GM04504 (cell line): ENCODE measurements at regions not wholly inside any gene's neighbourhood (a gene's known extent, or its start where the extent isn't known, plus 50 kb on each side); places are given as distances from the start of the nearest gene placed in this dataset.

Source experiments
- DNase-seq: peaks from one replicate; pipeline ENCODE4 v3.0.0-alpha.2; 2012; ENCODE audit warnings: low read depth

DNA sequence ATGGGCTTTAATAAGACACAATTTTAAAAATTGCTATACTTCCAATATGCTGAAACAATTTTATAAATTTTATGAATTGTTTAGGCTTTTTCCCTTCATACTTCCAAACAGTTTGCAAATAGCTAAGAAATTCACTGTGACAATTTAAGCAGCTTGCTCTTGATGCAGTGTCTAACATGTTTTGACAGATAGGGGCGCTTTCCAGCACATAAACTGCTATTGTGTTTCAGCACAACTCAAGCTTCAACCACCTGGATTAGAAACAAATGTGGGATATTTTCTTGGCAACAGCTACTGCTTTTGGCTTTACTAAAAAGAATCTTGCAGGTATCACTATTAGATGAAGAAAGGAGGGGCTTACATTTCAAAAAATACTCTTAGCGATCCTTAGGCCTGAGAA lies 565.8 kb upstream of the DPPA4 start:
- no peak for DNase-seq

DNA sequence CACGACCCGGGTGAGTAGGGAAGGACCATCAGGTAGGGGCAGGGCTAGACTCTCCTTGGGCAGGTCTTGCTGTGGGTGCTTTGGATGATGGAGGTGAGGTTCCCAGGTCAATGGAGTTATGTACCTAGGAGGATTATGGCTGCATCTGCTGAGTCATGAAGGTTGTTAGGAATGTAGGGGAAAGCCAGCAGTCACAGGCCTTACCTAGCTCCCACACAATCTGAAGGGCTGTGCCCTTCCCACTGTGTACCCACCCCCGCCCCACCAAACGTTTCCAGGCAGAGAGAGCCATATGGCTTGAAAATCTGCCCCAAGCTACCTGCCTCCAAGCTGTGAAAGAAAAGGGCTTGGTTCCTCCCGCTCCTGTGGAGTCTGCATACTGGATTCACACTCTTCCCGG lies 573.4 kb upstream of the DPPA4 start:
- no peak for DNase-seq

DNA sequence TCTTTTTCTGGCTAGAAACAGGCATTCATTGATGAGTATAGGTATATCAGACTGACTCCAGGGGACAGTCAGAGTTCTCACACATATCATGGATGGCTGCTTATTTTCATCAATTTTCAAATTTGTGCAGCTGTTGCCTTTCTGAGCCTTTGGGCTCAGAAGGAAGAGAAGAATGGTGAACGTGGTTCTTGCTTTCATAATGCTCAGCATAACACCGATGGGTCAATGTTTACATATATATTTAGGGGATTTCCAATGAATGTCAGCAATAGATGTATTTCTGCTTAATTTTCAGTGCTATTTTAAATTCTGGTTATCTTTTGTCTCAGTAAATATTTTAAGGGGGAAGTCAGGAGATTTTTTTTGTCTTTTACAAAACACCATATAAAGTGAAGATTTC lies 581.4 kb upstream of the DPPA4 start:
- no peak for DNase-seq

DNA sequence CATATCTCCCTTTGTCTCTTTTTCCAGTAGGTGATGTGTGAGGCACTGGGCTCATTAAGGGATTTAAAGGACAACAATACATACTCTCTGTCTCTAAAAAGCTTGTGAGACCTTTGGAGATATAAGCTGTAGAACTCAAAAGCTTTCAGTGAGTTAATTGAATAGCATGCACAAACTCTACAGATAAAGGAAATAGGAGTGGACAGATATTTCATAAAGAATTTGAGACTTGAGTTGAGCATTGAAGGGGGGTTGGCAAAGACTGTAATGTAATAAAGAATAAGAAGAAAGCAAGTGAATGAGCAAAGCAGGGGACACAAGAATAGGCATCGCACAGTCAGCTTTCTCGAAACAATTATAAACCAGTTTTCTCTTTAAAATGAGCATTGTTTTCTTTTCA lies 583.4 kb upstream of the DPPA4 start:
- DNase-seq, result no peak

DNA sequence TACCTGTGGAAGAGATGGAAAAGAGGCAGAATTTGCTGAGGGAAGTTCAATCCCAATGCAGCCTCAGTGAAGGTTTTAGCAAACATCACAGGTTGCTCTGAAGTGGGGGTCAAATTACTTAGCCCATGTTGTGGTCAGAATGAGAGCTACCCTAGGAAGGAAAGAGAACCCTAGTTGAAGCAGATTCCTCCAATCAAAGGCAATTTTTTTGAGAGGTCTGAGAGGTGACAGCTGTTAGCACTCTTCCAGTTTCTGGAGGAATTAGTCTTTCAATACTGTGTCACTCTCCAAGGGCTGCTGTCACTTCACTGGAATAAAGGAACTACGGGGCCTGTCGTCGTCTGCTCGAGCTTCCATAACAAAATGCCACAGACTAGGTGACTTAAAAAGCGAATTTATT lies 584.2 kb upstream of the DPPA4 start:
- DNase-seq, result no peak

DNA sequence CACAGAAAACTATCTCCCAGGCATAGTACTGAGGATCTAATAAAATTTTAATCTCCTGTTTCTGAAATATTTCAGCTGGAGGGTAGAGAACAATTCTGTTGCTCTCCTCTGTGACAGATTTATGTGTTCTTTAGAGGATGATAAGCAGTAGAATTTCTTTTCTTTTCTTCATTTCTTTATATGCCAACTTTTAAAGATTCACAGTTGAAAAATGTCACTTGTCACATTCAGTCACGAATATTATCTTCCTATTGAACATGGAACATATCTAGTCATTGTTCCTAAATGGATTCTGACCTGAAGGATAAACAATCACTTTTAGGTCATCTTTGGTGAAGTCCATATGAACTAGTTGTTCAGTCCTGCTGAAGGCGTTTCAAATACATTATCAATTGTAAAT lies 585.5 kb upstream of the DPPA4 start:
- no peak for DNase-seq

DNA sequence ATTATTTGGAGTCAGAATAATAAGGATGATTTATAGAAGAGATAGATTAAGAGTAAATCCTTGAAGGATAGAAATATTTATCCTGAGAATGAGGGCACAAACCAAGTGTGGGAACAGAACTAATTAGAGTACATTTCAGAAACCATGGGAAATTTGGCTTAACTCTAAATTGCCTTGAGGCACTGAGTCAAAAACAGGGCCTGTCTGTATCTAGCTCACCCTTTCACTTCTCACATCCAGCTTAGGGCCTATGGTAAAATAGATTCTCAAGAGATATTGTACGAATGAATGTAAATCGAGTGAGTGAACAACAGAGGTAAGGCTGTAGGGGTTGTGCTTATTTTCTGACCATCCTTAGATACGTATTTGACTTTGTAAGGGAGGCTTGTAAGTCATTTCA lies 586.1 kb upstream of the DPPA4 start:
- DNase-seq, result no peak

DNA sequence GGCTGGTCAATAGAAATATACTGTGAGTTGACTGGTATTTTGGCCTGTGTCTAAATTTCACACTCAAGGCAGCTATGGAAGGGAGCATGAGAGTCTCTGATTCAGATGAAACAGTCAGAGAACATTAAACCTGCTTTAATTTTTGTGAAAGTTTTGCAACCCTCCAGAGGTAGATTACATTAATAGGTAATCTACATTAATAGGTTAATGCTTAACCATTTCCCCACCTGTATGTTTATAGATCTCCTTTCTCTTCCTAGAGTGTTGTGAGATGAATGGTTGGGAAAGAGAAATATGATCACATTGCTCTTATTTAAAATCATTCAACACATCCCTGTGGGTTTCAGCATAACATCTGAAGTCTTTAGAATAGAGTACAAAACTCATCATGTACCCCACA lies 586.9 kb upstream of the DPPA4 start:
- DNase-seq, result no peak

DNA sequence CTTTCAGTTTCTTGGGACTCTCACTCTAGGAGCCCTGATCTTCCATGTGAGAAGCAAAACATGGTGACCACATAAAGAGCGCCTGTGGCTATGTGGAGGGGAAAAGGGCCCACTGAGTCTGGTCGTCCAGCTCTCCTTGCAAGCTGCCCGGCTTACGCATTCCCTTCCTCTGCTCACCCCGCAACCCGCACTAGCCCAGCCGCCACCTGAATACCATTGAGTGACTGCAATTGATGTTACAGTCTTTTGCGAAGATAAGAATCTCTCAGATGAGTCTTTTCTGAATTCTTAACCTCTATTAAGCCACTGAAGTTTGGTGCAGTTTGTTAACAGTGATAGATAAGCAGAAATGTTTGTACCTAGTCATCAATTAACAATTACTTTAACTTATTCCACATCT lies 589.0 kb upstream of the DPPA4 start:
- DNase-seq, result no peak

DNA sequence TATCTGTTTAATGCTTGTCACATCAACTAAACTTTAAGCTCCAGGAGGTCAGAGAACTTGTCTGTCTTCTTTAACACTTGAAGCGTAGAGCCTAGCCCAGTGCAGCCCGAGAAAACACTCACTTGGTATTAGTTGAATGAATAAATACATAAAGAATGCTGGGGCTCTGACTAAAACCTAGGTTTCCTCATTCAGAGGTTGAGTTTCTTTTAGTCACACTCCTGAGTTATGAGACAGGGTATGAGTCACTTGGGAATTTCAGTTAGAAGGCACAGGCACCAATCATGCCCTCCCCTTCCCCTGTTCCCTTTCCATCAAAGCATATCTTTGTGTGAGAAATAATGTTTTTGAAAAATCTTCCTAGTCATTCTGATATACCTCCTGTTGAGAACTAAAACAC lies 589.8 kb upstream of the DPPA4 start:
- peak; percentile 87 for DNase-seq

DNA sequence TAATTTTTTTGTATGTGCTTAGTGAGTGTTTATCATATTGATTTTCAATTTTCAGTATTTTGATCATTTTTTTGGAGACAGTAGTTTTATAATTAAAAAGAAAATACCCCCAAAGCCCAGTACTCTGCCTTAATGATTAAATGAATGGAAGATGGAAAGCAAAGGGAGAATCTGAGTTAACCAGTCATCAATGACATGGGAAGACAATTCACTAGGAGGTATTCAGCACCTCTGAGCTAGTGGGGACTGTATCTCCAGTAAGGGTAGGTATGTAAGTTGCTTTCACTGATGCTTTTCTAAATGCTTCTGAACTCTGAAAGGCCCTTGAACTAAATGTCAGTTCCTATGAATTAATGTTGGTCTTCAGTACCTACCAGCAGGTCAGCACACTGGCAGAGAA lies 590.4 kb upstream of the DPPA4 start:
- DNase-seq, result no peak

DNA sequence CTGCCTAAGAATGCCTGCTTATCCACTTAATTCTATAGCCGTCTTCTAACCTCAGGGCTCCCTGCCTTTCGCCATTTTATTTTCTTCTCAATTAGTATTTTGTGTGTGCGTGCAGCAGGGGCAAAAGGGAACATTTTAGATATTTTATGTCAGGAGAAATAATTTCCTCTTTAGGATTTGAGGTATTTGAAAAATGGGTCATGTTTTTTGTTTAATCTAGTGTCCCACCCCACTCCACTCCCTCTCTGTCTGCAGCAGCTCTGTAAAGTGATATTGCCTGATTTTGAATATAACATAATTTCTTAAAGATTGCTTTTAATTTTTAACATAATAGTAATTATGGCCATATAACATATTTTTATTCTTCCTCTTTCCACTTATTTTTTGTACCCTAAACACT lies 593.2 kb upstream of the DPPA4 start:
- DNase-seq, result no peak

DNA sequence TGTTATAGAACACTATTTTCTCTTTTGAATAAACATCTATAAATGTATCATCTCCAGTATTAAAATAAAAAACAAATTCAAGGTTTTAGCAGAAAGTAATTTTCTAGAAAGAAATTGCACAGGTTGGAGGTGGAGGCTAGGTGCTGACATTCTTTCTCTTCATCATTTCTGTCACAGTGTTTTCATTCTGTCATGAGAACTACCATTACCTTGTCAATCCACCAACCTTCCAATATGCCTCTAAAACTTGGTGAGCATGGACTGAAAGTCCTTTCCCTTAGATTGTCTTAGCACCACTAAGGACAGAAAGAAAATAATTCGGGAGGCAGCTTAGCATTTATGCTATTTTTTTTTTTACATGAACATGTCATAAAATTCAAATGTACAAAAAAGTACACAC lies 596.2 kb upstream of the DPPA4 start:
- DNase-seq, result no peak

DNA sequence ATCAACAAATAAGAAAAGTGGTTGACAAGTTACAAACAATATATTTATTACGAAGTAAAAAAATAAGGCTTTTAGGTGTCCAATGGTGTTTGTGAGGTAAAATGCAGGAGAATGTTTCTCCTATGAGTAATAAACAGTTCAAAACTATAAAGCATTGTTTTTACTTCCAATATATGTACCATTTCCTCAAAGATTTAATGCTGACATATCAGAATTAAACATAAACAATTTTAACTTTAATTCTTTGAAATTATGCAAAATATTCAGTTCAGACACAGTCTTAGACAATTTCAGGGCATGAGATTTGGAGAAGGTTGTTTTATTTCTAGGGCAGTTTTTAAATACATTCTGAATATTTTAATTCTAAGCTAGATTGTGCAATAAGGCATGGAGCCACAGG lies 602.5 kb upstream of the DPPA4 start:
- no peak for DNase-seq

DNA sequence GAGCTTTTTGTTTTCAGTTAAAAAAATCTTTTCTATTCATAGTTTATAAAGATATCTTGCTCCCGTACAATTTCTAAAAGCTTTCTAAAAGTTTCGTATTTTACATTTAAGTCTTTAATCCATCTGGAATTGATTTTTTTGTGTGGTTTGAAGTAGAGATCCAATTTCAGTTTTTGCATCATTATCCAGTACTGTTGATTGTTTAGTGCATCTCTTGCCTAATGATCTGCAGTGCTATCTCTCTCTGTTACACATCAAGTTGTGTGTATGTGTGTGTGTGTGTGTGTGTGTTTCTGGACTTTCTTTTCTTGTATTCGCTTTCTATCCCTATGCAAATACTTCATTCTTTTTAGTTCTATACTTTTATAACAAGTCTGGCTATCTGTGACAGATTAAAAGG lies 605.8 kb upstream of the DPPA4 start:
- DNase-seq, result no peak

DNA sequence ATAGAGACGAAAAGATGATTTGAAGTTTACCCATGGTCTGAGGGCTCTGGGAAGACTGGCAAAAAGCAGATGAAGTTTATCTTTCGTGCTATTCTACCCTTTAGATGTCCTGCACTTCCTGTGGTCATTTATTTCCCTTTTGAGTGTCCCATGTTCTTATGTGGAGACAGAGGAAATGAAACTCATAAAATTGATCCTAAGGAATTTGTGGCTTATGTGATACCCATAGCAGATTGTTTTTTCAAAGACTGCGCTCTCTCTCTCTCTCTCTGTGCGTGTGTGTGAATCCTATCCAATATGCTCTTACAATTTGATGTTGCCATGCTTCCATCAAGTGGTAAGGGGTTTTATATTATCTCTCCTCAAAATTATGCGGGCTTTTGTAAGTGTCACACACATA lies 607.5 kb upstream of the DPPA4 start:
- no peak for DNase-seq

DNA sequence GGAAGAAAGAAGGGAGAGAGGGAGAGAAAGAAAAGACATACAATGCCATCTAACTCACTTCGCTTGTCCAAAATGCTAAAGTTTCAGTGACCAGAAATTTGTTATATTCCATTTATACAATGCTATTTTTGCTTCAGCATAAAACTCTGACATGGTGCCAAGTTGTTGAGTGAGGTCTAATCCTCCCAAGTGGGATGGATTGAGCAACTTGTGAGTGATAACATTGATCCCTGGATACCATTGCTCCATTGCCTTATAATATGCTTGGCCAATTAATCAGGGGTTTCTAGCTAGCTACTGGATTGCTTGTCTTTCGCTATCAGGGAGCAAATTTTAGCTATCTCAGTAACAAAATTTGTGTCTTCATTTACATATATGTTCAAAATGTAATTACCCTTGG lies 615.6 kb upstream of the DPPA4 start:
- DNase-seq, result no peak

DNA sequence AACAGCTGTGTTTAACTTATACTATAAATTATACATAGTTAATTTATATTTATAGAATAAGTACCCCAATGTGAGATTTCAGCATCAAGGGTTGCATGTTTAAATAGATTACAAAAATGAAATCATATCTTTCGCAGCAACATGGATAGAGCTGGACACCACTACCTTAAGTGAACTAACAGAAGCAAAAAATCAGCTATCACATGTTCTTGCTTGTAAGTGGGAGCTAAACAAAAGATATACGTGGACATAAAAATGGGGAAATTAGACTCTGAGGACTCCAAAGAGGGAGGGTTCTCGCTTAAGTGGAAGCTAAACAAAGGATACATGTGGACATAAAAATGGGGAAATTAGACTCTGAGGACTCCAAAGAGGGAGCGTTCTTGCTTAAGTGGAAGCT lies 626.5 kb upstream of the DPPA4 start:
- DNase-seq, result no peak

DNA sequence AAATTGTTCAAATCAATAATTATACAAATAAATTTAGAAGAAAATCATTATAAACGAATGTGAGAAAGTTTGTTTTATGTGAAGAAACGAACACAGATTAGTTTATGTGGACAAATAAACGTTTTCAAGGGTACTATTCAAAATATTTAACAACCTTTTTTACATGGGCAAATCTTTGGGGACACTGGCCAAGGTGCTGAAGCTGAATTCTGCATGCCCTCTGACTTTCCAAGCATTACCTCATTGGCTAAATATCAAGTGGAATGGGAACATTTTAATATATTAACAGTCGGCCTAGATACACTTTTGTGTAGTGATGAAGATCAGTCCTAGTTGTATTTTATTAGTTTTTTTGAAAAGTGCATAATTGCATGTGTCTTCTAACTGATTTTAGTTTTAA lies 636.4 kb upstream of the DPPA4 start:
- DNase-seq, result no peak

DNA sequence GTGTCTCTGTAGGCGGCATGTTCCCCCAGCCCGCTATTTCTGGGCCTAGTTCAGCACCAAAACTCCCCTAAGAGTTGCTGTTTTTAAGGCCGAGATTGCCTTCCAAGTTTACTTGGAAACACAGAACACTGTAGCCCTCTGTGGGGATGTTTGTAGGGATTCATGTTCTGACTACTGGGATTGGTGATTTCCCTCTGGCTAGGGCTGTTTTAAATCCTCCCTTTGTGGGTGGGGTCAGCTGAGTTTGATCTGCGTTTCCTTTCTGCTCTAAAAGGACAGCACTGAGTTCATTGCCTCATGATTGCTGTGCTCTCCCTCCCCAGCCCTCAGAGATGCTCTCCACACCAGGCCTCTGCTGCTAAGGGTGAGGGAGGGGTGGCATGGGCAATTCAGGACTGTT lies 640.6 kb upstream of the DPPA4 start:
- no peak for DNase-seq

DNA sequence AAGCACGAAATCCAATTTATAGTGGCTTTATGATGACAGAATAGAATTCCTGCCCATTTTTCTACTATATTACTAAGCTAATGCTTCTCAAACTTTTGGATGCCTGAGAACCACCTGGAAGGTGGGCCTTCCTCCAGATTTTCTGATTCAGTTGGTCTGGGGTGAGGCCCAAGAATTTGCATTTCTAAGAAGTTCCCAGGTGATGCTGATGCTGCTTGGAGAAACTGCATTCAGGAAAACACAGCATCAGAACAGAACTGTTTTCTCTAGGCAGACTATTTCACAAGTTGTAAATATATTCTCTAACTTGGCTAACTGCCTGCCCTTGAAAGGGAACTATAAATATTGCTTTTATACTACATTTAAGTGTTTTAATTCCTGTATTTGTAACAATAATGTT lies 644.9 kb upstream of the DPPA4 start:
- DNase-seq, result no peak

DNA sequence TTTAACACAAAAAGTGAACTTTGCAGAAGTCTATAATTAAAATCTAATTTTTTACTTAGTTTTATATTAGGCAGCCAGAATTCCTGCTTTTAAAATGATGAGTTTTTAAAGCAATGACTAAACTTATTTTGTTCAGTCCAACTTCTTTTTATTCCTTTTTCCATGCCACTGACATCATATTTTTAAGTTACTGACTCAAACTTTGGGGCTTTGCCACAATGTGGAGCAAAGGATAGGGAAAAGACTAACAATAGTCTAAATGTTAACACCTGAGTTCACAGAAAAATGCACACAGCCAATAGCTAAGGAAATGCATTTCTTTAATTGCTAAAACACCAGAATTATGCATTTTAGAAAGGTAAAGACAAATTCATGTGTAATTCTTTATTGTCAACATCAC lies 647.6 kb upstream of the DPPA4 start:
- peak; percentile 12 for DNase-seq

DNA sequence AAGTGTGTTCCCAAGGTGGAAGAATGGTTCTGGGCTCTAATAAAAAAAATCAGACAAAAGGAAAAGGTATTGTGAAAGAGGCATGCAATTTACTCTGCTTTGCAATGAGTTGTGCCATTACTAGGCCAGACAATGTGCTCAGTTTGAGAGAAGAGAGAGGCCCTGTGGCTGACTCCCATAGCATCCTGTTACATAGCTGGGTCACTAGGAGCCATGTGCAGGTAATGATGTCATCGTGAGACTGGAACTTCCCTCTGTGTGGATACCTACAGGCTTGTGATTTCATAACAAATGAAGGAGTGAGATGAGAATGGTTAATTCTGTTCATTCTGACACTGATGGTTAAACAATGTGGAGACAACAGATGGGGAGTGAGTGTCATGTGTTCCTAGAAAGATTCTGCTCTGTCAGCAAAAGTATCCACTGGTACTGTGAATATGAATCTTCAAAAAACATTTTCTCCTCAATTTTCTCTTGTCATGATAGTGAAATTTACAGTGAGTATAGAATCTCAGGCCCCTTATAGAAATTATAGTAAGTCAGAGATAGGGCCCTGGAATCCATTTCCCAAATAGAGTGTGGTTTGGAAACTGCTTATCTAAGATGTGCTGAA lies 648.7 kb upstream of the DPPA4 start:
- no peak for DNase-seq

DNA sequence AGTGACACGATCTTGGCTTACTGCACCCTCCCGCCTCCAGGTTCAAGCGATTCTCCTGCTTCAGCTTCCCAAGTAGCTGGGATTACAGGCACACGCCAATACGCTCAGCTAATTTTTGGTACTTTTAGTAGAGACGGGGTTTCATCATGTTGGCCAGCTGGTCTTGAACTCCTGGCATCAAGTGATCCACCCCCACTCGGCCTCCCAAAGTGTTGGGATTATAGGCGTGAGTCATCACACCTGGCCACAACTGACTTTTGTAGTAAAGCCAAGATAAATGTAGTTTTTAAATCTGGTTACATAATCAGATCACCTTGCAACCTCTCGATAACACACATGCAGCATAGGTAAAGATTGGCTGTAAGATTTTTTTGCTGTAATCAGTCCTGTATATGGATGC lies 657.5 kb upstream of the DPPA4 start:
- no peak for DNase-seq

DNA sequence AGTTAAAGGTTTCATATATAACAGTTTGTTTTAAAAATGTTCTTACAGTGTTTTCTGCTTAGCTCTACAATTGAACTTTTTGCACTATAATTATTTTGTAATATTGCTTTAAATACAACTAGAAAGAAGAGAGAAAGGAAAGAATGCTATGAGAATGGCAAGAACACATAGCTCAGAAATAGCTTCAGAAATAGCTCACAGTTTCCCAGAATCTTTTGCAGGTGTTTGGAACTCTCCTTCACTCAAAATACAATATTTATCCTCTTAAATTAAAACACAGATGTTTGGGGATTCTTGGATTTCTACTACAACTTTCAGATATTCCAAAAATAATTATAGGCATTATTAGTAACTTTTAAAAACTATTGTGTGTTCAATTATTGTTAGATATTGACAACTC lies 658.0 kb upstream of the DPPA4 start:
- DNase-seq, result no peak
